Activated CD4-positive, alpha-beta T cell treated with anti-CD3 and anti-CD28 coated beads, Interleukin-2, amount 50 U/mL, for 1 hour (primary cell): ENCODE measurements at regions not wholly inside any gene's neighbourhood (a gene's known extent, or its start where the extent isn't known, plus 50 kb on each side); places are given as distances from the start of the nearest gene placed in this dataset.
A peak's percentile ranks its signal among the peaks of the same experiment; 100 is the strongest.
"Not testable (repeated sequence)": the region's sequence is repeated elsewhere in the genome, so short reads cannot be mapped to it uniquely, and the experiment has no call there.

Source experiments
- DNase-seq: peaks from one replicate; pipeline ENCODE4 v3.0.0-alpha.2; 2020

DNA sequence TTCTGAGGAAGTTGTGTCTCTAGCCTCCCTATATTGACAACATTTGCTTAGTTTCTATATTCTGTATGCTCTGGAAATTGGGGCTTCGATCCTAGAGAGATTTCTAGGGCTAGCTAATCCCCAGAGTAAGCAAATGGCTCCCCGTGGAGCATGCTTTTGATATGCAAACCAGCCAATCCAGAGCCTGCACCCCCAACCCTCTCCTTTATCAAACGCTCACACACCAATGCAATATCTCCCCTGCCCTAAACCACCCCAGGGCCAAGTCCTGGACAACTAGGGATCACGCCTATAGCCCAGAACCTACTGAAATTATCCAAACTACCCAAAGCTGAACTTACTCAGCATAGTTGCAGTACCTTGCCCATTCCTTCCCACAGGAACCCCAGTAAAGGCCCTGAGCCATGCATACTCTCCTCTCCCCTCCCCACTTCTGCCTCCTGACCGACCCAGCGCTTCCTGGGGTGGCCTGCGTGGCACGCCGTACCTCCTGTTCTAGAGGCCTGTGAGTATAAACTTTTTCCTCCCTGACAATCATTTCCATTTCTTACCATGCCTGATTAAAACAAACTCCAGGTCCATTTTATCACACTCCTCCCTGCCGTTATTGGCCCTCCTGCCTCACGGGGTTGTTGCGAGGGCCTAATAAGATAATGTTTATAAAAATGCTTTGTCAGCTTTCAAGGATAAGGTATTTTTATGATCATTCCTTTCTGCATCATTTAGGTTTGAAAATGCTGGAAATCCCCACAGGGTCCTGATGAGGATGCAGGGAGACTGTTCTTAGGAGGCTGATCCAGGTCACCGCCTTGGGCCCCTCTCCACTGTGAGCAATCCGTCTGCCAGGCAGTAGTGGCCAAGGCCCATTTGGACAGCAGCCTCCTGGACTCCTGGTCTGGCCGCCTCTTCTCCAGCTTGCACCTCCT is 102.7 kb downstream of the TENT5C start:
- DNase-seq: no peak

- no peak for DNase-seq
Observed at GRCh38 chr1:117709249-117709691, 103.4 kb downstream of the TENT5C start.

GRCh38 chr1:117710710-117711109 is 104.9 kb downstream of the TENT5C start:
- DNase-seq: no peak

DNA sequence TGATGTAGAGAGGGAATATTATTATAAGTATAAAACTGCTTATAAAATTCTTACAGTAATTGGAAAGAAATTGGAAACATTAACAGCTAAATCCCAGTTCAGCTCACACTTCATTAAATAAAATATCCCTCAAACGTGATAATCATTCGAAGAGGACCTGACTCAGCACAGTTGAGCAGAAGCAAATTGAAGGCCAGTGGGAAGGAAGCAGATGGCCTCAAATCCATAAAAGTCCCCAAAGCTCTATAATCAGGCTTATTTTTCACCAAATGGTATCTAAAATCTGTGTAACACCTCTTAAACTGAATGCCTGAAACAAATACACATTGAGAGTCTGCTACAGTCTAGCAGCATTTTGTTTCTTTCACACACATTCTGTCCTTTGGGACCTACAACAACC is 106.8 kb downstream of the TENT5C start:
- DNase-seq: no peak

DNA sequence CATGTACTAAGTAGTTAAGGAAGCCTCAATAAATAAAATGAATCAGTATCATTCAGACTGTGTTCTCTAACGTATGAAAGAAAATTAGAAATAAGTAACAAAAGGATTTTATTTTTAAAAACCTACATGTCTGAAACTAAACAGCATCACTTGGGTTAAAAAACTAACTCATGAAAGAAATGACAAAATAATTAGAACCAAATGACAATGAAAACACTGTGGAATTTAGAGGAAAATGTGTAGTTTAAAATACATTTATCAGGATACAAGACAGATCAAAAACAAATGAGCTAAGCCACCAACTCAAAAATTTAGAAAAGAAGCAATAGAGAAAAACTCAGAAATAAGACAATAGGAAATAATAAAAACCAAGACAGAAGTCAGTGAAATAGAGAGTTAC is 108.7 kb downstream of the TENT5C start:
- DNase-seq: no peak

DNA sequence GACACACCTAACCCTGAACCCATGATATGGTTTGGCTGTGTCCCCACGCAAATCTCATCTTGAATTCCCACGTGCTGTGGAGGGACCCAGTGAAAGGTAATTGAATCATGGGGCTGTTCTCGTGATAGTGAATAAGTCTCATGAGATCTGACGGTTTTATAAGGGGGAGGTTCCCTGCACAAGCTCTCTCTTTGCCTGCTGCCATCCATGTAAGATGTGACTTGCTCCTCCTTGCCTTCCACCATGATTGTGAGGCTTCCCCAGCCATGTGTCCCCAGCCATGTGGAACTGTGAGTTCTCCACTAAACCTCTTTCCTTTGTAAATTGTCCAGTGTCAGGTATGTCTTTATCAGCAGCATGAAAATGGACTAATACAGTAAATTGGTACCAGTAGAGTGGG is 110.2 kb downstream of the TENT5C start:
- not testable (repeated sequence) for DNase-seq

DNA sequence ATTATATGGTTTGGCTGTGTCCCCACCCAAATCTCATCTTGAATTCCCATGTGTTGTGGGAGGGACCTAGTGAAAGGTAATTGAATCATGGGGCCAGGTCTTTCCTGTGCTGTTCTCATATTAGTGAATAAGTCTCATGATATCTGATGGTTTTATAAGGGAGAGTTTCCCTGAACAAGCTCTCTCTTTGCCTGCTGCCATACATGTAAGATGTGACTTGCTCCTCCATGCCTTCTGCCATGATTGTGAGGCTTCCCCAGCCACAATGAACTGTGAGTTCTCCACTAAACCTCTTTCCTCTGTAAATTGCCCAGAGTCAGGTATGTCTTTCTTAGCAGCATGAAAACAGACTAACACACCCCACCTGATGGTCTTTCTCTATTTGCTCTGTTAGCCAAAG is 112.1 kb downstream of the TENT5C start:
- DNase-seq: not testable (repeated sequence)

GRCh38 chr1:117718596-117718995 is 112.7 kb downstream of the TENT5C start:
- not testable (repeated sequence) for DNase-seq

- DNase-seq: no peak
Observed at GRCh38 chr1:117719004-117719403, 113.2 kb downstream of the TENT5C start.

DNA sequence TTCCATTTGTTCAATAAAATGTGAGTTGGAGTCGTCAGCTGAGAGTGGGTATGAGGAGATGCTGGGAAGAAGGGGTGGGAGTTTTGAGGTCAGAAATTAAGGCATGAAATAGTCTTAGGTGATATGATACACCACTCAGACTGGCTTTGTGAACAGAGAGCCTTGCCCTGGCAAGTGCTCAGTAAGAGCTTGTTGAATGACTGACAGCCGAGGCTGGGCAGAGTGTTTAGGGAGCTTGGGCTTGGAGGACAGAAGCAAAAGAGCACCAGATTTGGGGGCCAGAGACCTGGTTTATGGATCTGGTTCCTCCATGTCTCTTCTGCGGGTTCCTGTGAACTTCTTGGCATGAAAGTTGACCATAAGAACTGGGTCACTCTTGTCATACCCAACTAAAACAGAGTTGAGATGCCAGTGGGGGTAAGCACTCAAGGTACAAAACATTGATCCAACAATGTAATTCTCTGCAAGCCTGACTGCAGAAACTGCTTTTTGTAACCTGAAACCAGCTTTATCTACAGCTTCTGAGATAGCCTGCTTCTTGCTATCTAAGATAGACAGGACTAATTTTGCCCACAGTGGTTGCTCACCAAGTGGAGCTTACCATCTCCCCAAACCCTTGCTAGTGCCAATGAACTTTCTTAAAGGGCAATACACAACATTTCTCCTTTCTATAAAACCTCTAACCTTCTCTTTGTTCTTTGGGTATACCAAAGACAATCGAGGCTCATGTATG is 126.4 kb downstream of the TENT5C start:
- DNase-seq: no peak

DNA sequence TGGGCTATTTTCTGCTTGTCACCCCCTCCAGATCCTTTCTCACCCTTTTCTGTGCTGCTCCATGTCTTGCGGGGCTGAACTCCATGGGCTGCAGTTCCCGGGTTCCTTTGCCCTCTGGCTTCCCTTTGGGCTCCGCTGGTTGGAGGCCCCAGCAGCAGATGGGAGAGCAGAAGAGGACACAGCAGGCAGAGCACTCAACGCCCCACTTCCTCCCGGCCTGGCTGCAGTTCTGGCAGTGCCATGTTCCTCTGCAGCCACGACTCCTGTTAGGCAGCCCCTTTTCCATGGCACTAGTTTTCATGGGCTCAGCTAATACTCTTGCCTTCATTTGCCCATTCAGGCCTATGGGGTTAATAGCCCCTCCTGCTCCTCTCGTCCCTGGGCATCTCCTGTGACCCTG is 127.1 kb downstream of the TENT5C start:
- no peak for DNase-seq

DNA sequence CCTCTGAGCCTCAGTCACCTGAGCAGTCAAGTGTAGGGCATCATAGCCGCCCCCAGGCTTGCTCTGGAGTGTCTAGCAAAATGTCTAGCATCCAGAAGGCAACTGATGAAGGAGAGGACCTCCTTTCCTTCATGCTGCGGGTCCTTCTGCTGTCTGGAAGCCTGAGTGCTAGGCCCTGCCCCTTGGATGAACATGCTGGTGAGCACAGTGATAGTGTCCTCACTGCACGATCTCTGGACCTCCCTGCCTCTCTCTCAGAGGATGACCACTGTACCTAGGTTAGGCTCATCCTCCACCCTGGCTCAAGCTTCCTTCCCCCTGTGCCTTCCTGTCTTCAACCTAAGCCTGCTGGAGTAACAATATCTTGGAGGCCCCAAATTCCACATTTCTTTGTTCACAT is 128.6 kb downstream of the TENT5C start:
- DNase-seq: no peak

- DNase-seq: no peak
Observed at GRCh38 chr1:117735045-117735992, 129.5 kb downstream of the TENT5C start.

DNA sequence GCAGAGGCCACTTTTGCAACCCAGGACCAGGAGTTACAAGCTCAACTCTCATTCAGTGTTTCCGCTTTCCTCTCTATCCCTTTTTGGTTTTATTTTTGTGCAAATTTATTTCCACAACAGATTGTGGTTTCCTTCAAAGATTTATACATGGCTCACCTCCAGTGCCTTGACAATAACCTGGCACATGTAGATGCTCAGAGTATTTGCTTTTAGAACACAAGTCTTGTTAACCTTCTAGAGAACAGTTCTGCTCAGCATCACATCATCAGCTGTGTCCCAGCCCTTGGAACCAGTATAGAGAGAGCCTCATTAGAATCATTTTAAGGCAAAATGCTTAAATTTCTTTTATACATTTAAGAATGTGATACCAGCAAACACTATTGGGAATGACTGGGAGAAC is 133.7 kb downstream of the TENT5C start:
- no peak for DNase-seq

GRCh38 chr1:117740496-117740895 is 134.6 kb downstream of the TENT5C start:
- no peak for DNase-seq

DNA sequence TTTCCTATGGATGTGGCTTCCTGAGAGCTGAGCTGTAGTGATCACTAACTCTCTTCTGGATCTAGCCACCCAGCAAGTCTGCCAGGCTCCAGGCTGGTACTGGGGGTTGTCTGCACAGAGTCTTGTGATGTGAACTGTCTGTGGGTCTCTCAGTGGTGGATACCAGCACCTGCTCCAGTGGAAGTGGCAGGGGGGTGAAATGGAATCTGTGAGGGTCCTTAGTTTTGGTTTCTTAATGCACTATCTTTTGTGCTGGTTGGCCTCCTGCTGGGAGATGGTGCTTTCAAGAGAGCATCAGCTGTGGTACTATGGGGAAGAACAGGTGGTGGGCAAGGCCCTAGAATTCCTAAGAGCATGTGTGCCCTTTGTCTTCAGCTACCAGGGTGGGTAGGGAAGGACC is 140.7 kb downstream of the TENT5C start:
- not testable (repeated sequence) for DNase-seq

- DNase-seq: no peak
Observed at GRCh38 chr1:117747605-117748004, 141.8 kb downstream of the TENT5C start.

DNA sequence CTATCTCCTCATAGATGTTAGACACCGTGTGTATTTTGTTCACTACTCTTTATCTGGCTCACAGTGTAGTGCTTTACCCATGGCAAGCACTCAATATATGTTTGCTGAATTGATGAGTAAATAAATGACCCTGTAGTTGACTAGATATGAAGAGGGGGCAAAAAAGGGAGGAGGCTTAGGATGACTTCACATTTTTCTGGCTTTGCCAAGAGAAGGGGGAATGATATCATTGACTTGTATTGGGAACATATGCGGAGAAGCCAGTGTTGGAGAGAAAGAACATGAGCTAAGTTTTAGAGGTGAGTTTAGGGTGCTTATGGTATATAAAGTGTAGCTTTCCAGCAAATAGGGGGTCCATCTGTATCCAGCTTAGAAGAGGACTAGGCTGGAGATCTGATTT is 145.5 kb downstream of the TENT5C start:
- no peak for DNase-seq

- no peak for DNase-seq
Observed at GRCh38 chr1:117752661-117753060, 146.8 kb downstream of the TENT5C start.

DNA sequence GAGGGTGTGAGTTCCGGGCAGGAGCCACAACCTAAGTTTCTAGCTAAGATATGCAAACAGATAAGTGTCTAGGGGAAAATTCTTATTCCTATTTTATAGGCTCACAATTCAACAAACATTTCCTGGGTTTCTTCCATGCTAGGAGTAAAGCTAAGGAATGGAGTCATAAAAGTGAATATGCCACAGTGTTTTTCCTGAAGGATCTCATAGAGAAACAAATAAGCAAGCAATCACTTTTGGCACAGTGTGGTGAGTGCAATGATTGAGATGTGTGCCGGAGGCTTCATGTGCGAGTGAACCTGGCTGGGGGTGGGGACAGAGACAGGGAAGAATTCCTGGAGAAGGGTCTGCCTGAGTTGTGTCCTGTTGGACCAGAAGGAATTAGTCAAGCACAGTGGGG is 147.4 kb downstream of the TENT5C start:
- no peak for DNase-seq

DNA sequence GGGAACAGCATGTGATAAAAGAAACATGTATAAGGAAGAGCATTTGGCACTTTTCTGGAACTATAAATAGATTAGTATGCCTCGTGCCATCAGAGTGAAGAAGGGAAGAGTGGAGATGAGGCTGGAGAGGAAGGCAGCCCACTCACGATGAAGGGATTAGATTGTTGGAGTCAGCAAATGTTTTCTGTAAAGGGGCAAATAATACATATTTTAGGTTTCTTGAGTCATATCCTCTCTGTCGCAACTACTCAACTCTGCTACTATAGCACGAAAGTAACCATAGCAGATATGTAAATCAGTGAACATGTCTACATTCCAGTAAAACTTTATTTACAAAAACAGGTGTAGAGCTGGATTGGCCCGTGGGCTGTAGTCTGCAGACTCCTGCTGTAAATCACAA is 147.8 kb downstream of the TENT5C start:
- no peak for DNase-seq

DNA sequence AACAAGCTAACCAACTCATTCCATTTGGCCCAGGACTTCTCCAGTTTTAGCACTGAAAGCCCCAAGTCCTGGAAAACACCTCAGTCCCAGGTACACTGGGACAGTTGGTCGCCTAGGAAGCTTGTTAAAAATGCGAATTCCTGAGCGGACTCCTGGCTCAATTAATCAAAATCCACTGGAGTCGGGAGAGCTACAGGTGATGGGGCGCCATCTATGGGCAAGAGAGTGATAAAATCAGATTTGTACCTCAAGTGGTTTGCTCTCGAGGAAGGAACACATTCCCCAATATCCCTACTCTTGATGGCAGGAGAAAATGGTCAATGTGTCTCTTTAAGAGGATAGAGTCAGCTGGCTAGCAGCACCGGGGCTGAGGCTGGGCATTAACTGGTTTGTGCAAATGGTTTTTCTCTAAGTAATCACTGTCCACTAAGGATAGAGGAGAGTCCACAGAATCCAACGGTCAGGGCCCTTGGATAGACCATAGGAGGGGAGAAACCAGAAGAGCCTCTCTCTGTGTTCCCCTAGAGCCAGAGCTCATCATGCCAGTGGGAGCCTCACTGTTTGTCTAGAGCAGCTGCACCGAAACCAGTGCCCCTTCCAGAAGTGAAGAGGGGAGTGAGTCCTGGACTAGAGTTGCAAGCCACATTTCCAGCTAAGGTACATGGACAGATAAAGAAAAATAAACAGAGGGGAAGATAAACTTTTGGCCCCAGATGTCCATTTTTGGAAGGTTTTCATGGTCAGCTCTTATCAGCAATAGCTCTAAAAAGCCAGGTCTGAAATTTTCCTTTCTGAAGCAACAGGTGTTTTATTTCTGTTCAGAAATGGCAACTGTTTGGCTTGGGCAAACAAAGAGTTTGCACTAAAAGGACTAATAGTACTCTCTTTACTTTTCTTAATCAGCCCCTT is 148.5 kb downstream of the TENT5C start:
- DNase-seq: peak; percentile 41
